ENCODE measurements at regions not wholly inside any gene's neighbourhood (a gene's known extent, or its start where the extent isn't known, plus 50 kb on each side); places are given as distances from the start of the nearest gene placed in this dataset.

- Histone ChIP-seq H4K8ac (ENCODE audit: low read depth in 2 of 2, low read length in 2 of 2) (no peak overlapping the region), H2BK120ac (ENCODE audit: low read depth, low read length) (no peak overlapping the region), H3K4me3 (ENCODE audit: insufficient read depth, low read depth, low read length) (no peak overlapping the region), H2BK20ac (ENCODE audit: low read depth, low read length) (no peak overlapping the region), H4K20me1 (ENCODE audit: insufficient read depth, low read length) (no peaks in the 10 kb centered on the region), H3K56ac (ENCODE audit: extremely low read depth, insufficient read depth, low read length) (no peak overlapping the region), H3K36me3 (ENCODE audit: control insufficient read depth, insufficient read depth, low read length) (no peaks in the 10 kb centered on the region), H4K5ac (ENCODE audit: low read depth, low read length) (no peak overlapping the region), H3K27me3 (ENCODE audit: control insufficient read depth, insufficient read depth, low read length) (no peaks in the 10 kb centered on the region), H3K23ac (ENCODE audit: low read depth, low read length) (no peak overlapping the region), H2BK15ac (ENCODE audit: low read depth, low read length) (no peak overlapping the region), H3K14ac (replicated peaks; ENCODE audit: low read depth, low read length) (no peak overlapping the region), H3K9me3 (ENCODE audit: control insufficient read depth, insufficient read depth, low read length) (no peaks in the 10 kb centered on the region), H3K27ac (ENCODE audit: insufficient read depth, low read length) (no peak overlapping the region), H2AFZ (replicated peaks; ENCODE audit: low read length, poor library complexity) (no peak overlapping the region), H4K91ac (ENCODE audit: insufficient read depth, low read depth, low read length) (no peak overlapping the region), H2BK5ac (ENCODE audit: low read depth, low read length, poor library complexity, severe bottlenecking) (no peak overlapping the region), H3K18ac (ENCODE audit: low read depth, low read length) (no peak overlapping the region), H2AK5ac (ENCODE audit: low read depth, low read length) (no peak overlapping the region), H3K9me1 (ENCODE audit: insufficient read depth, low read length) (no peaks in the 10 kb centered on the region), H3K9ac (ENCODE audit: low read depth, low read length) (no peak overlapping the region), H3K4me1 (ENCODE audit: control insufficient read depth, insufficient read depth, low read length) (no peaks in the 10 kb centered on the region), H2AK9ac (replicated peaks; ENCODE audit: low read depth, low read length, poor library complexity) (no peak overlapping the region), H3K79me1 (ENCODE audit: low read depth in 1 of 2, low read length in 2 of 2) (no peaks in the 10 kb centered on the region), H3K4me2 (ENCODE audit: low read depth, low read length) (no peak overlapping the region), H3K4ac (ENCODE audit: low read depth, low read length) (no peak overlapping the region)
- in situ Hi-C loops (cut with MboI; ENCODE audit: low sequenced_read_pairs) (no loop called here), intact Hi-C loops (cut with micrococcal nuclease) (no loop called here), dilution Hi-C loops (cut with HindIII; ENCODE audit: low sequenced_read_pairs, unreplicated experiment) (no loop called here)
- ChIA-PET POLR2A (ENCODE audit: unreplicated experiment) (no interaction called here), CTCF (no interaction called here)
- ATAC-seq (ENCODE audit: low read depth) (no peak), DNase-seq (no peak)
- no peak for TF ChIP-seq NFE2L2 (IDR thresholded peaks at IDR 0.05; ENCODE audit: low read depth, low read length)
- no peak for TF ChIP-seq SMC3 (IDR thresholded peaks at IDR 0.05; ENCODE audit: low read depth, low read length)
- no peak for TF ChIP-seq CEBPB (IDR thresholded peaks at IDR 0.05; ENCODE audit: low read depth, low read length)
- no peak for TF ChIP-seq POLR2A (IDR thresholded peaks at IDR 0.05; ENCODE audit: low read depth, low read length)
- no peak for TF ChIP-seq CHD1 (IDR thresholded peaks at IDR 0.05; ENCODE audit: low read depth, low read length)
- TF ChIP-seq FOS (IDR thresholded peaks at IDR 0.05; ENCODE audit: low read depth, low read length) = no peak
- no peak for TF ChIP-seq RCOR1 (IDR thresholded peaks at IDR 0.05; ENCODE audit: insufficient replicate concordance, low read length)
- no peak for TF ChIP-seq USF2 (IDR thresholded peaks at IDR 0.05; ENCODE audit: low read depth, low read length)
- WGBS, 2 experiments (ENCODE audit: extremely low coverage in 2 of 2, insufficient read length in 1 of 2) = no CpG with 5 or more reads among the region's 5 CpGs
- BruUV-seq (replicated peaks) = no TSS peak
These were observed 833.6 kb upstream of the AGA start for GRCh38 chr4:178275671-178276360.

Data from IMR-90 (cell line).